ENCODE measurements at regions not wholly inside any gene's neighbourhood (a gene's known extent, or its start where the extent isn't known, plus 50 kb on each side); places are given as distances from the start of the nearest gene placed in this dataset.

GRCh38 chr2:72036595-72036994 is 111.1 kb downstream of the CYP26B1 start:
- no peak for TF ChIP-seq CTCF (IDR thresholded peaks at IDR 0.05)
- no peak for TF ChIP-seq POLR2A (IDR thresholded peaks at IDR 0.05)
